Stomach (tissue), 4 donors: ENCODE measurements at regions not wholly inside any gene's neighbourhood (a gene's known extent, or its start where the extent isn't known, plus 50 kb on each side); places are given as distances from the start of the nearest gene placed in this dataset.

ENCODE experiments used
- EP300 ChIP-seq: sonication (generic); formaldehyde crosslinking; IDR thresholded peaks from one replicate; pipeline ENCODE4 v1.6.1; 2017; ENCODE audit warnings: antibody characterized with exemption
- POLR2A ChIP-seq, 4 donors: fragments of 450-650 bp; IDR thresholded peaks; one replicate each; pipeline ENCODE4 v1.6.1; 2016; ENCODE audit warnings: antibody characterized with exemption in 4 of 4, control low read depth in 2 of 4, mild to moderate bottlenecking in 1 of 4, moderate library complexity in 1 of 4
- TF ChIP-seq, protein P1 (sequence below), 7 experiments: fragments of 450-650 bp in 4 of 7; fragments of 200-600 bp in 3 of 7; sonication (generic) in 3 of 7; IDR thresholded peaks; one replicate each; pipeline ENCODE4 v1.5.1; 2016 to 2019; ENCODE audit warnings: antibody characterized with exemption in 7 of 7, control low read depth in 2 of 7, mild to moderate bottlenecking in 1 of 7

DNA sequence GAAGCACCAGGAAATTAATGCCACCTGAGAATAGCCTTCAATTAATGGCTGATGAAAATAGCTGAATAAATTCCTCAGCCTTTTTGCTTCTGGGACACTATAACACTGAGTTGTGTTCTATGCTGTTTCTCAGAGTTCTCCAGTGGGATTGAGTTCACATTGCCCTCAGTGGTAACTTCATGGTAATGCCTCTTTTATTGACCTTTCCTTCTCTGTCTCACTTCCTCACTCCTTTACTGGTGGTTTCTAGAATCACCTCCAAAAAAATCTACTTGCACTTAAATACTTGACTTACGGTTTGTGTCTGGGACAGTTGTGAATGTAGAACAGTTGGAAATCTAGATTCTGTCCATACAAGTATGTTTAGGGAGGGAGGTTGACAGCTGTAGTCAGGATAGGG is 293.7 kb downstream of the PPP1R2C start:
- TF ChIP-seq, protein P1, sequence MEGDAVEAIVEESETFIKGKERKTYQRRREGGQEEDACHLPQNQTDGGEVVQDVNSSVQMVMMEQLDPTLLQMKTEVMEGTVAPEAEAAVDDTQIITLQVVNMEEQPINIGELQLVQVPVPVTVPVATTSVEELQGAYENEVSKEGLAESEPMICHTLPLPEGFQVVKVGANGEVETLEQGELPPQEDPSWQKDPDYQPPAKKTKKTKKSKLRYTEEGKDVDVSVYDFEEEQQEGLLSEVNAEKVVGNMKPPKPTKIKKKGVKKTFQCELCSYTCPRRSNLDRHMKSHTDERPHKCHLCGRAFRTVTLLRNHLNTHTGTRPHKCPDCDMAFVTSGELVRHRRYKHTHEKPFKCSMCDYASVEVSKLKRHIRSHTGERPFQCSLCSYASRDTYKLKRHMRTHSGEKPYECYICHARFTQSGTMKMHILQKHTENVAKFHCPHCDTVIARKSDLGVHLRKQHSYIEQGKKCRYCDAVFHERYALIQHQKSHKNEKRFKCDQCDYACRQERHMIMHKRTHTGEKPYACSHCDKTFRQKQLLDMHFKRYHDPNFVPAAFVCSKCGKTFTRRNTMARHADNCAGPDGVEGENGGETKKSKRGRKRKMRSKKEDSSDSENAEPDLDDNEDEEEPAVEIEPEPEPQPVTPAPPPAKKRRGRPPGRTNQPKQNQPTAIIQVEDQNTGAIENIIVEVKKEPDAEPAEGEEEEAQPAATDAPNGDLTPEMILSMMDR (IDR thresholded peaks at IDR 0.05): no peak
- TF ChIP-seq POLR2A (IDR thresholded peaks at IDR 0.05) (no peak), EP300 (no peak)
